GM12891 (cell line): ENCODE measurements at regions not wholly inside any gene's neighbourhood (a gene's known extent, or its start where the extent isn't known, plus 50 kb on each side); places are given as distances from the start of the nearest gene placed in this dataset.

Source experiments
- DNase-seq: peaks from one replicate; pipeline ENCODE4 v3.0.0; 2011; ENCODE audit warnings: low spot score; ENCODE audit not compliant: insufficient read length
- FAIRE-seq: peaks from 2 replicates; lab custom pipeline; 2011; peaks lifted over from hg19 to GRCh38; lab: Jason Lieb, UNC
- PAX5 ChIP-seq: IDR thresholded peaks from 2 replicates; pipeline ENCODE4 v1.6.1; 2011; ENCODE audit warnings: low read length, moderate library complexity, mild to moderate bottlenecking; ENCODE audit not compliant: insufficient read depth, severe bottlenecking
- POLR2A ChIP-seq: IDR thresholded peaks from 2 replicates; pipeline ENCODE4 v1.6.1; 2011; ENCODE audit warnings: low read depth, low read length, control low read depth
- POLR2AphosphoS5 ChIP-seq: IDR thresholded peaks from 2 replicates; pipeline ENCODE4 v1.6.1; 2011; ENCODE audit warnings: low read depth, low read length, control low read depth
- POU2F2 ChIP-seq: IDR thresholded peaks from 2 replicates; pipeline ENCODE4 v1.6.1; 2011; ENCODE audit warnings: low read depth, mild to moderate bottlenecking, control low read depth, low read length, moderate library complexity
- SPI1 ChIP-seq: IDR thresholded peaks from 2 replicates; pipeline ENCODE4 v1.6.1; 2011; ENCODE audit warnings: low read depth, low read length, control low read depth
- TAF1 ChIP-seq: IDR thresholded peaks from 2 replicates; pipeline ENCODE4 v1.6.1; 2011; ENCODE audit warnings: low read depth, low read length, control low read depth

GRCh38 chr3:188940573-188940932, 231.2 kb upstream of the TPRG1 start:
- no peak for DNase-seq
- TF ChIP-seq POLR2AphosphoS5 (no peak), POLR2A (no peak), TAF1 (no peak), POU2F2 (no peak), SPI1 (no peak), PAX5 (no peak)
- no peak for FAIRE-seq

GRCh38 chr3:188941103-188941502, 230.7 kb upstream of the TPRG1 start:
- FAIRE-seq (no peak), DNase-seq (no peak)
- TF ChIP-seq SPI1 (peak; percentile 63), POLR2A (no peak)

- no peak for TF ChIP-seq TAF1
- TF ChIP-seq POU2F2: no peak
- no peak for TF ChIP-seq POLR2AphosphoS5
- TF ChIP-seq POLR2A: no peak
- TF ChIP-seq SPI1: no peak
- no peak for TF ChIP-seq PAX5
- FAIRE-seq (no peak), DNase-seq (no peak)
Measured at GRCh38 chr3:188942191-188942590, 229.6 kb upstream of the TPRG1 start.

- DNase-seq (no peak), FAIRE-seq (no peak)
- no peak for TF ChIP-seq PAX5
- TF ChIP-seq TAF1: no peak
- no peak for TF ChIP-seq SPI1
- no peak for TF ChIP-seq POU2F2
- TF ChIP-seq POLR2A: no peak
- TF ChIP-seq POLR2AphosphoS5: no peak
Measured at GRCh38 chr3:188943591-188943990, 228.2 kb upstream of the TPRG1 start.

- FAIRE-seq: no peak
- TF ChIP-seq TAF1 (no peak), POLR2AphosphoS5 (no peak), POLR2A (no peak), POU2F2 (no peak), SPI1 (no peak), PAX5 (no peak)
- no peak for DNase-seq
Measured at GRCh38 chr3:188944108-188944507, 227.7 kb upstream of the TPRG1 start.

- TF ChIP-seq POLR2AphosphoS5 (no peak), TAF1 (no peak)
Measured at GRCh38 chr3:188946351-188947240, 225.2 kb upstream of the TPRG1 start.

GRCh38 chr3:188947401-188948280, 224.1 kb upstream of the TPRG1 start:
- DNase-seq: no peak
- no peak for FAIRE-seq
- TF ChIP-seq SPI1 (no peak), POLR2A (no peak), TAF1 (no peak), PAX5 (no peak), POLR2AphosphoS5 (no peak), POU2F2 (no peak)

More at GRCh38 chr3:188946351-188947240, 225.2 kb upstream of the TPRG1 start:
- DNase-seq: no peak
- FAIRE-seq: no peak

GRCh38 chr3:188948281-188948996, 223.3 kb upstream of the TPRG1 start:
- FAIRE-seq: no peak
- no peak for DNase-seq

GRCh38 chr3:188948997-188949389, 222.8 kb upstream of the TPRG1 start:
- DNase-seq (no peak), FAIRE-seq (no peak)

More at GRCh38 chr3:188948281-188948996, 223.3 kb upstream of the TPRG1 start:
- TF ChIP-seq POU2F2 (no peak), TAF1 (no peak), PAX5 (no peak), POLR2A (no peak), SPI1 (no peak), POLR2AphosphoS5 (no peak)

More at GRCh38 chr3:188948997-188949389, 222.8 kb upstream of the TPRG1 start:
- TF ChIP-seq PAX5 (no peak), TAF1 (no peak), SPI1 (no peak), POLR2A (no peak), POU2F2 (no peak), POLR2AphosphoS5 (no peak)
